GM19351 (cell line): ENCODE measurements at regions not wholly inside any gene's neighbourhood (a gene's known extent, or its start where the extent isn't known, plus 50 kb on each side); places are given as distances from the start of the nearest gene placed in this dataset.
"Not testable (repeated sequence)": the region's sequence is repeated elsewhere in the genome, so short reads cannot be mapped to it uniquely, and the experiment has no call there.

ENCODE experiments used
- ATAC-seq: cut with Tn5 transposase; IDR thresholded peaks from one replicate; pipeline ENCODE4 v1.9.1; 2021; ENCODE audit warnings: mild to moderate bottlenecking, moderate library complexity; ENCODE audit not compliant: unreplicated experiment

GRCh38 chr15:66959875-66960274, 105.5 kb upstream of the SMAD3 start:
- no peak for ATAC-seq

- ATAC-seq: no peak
Measured at GRCh38 chr15:66960519-66960918, 104.9 kb upstream of the SMAD3 start.

DNA sequence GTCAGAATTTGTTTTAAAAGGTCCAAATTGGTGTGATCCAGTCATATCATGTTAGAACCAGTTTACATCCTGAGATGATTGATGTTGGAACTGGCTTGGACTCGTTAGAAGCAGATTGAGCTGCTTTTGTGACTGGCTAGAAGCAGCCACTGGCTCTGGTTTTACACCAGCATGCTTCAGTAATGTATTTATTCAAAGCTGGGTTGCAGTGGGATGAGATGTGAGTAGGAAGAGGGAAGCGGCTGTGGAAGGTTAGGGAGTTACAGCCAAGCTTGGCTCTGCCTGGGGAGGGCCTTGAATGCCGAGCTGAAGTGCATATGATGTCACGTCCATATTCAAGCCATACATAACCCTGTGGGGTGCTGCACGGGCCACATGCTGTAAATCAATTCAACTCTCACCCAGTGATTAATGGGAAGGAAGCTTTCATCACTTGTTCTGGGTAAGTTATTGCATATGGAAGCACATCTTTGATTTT, 104.0 kb upstream of the SMAD3 start:
- no peak for ATAC-seq

- no peak for ATAC-seq
Measured at GRCh38 chr15:66961901-66962300, 103.5 kb upstream of the SMAD3 start.

DNA sequence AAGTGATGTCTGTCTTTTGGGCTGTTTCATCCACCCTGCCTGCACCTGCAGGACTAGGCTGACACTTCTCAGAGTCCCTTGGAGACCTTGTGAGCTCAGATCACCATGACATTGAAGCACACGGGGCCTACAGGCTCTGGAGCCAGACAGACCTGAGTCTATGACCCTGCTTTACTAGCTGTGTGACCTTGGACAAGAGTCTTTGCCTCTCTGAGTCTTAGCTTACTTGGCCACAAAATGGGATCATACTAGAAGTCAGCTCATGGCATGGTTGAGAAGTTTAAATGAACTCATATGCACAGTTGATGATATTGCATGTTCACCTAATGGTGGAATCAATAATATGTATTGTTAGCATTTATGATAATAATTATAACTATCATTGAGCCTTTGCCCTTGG, 102.9 kb upstream of the SMAD3 start:
- no peak for ATAC-seq

DNA sequence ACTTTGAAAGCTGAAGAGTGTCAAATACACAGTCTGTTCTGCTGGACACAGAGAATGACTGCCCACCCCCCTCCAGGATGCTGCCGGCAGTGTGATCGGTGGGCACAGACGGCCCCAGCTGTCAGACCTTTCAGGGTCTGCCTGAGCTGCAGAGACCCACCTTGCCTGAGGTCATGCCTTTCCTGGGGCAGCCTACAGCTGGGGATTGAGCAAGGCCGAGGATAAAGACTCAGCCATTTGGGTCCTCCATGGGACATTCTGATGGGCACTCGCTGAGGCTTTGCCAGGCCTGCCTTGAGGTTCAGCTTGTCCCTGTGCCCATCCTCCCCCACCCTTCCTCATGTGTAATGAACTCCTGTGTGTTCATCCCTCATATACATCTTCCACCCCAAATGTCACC, 102.3 kb upstream of the SMAD3 start:
- no peak for ATAC-seq

DNA sequence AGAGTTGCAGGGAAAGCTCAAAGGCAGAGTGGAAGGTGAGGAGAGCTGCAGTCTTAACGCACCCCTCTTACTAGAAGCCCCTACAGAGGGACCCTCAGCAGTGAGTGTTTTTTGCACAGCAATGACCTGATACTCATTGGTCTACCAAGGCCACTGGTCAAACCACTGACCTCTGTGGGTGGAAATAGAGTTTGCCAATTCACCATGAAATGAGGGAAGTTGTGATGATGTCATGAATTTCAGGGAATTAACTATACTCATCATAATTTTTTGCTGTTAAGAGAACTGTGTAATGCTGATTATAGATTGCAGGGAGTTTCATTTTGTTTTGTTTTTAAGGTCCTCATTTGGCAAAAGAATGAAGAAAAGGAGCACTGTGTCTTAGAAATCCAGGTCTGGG, 101.7 kb upstream of the SMAD3 start:
- no peak for ATAC-seq

- no peak for ATAC-seq
Measured at GRCh38 chr15:66964111-66964738, 101.2 kb upstream of the SMAD3 start.

GRCh38 chr15:66964791-66965190, 100.6 kb upstream of the SMAD3 start:
- ATAC-seq: no peak

DNA sequence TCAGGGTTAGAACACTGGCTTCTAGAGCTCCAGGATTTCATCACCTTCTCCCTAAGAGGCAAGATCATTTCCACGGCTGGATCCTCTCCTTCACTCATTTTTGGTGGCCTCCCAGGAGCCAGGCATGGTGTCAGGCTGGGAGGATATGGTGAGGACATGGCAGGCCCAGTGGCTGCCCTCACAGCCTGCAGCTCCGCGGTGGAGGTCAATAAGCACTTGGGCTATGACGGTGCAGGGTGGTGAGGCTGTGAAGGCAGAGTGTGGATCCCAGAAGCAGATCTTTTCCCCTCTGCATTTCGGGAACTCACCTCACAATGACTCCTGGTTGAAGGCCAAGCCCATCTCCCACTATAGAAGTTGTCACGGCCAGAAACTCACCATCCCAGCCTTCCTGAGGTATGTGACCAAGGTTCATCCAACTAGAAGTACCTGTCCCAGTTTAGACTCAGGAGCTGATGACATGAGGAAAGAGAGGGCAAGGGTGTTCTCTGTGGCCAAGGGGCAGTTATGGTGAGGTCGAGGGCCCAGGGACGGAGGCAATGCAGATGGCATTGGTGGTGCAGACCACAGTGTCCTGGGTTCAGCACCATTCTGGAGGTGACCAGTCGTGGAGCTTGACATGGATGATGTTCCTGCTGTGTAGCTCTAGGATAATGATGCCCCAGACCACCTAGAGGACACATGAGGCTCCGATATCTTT, 100.1 kb upstream of the SMAD3 start:
- no peak for ATAC-seq

DNA sequence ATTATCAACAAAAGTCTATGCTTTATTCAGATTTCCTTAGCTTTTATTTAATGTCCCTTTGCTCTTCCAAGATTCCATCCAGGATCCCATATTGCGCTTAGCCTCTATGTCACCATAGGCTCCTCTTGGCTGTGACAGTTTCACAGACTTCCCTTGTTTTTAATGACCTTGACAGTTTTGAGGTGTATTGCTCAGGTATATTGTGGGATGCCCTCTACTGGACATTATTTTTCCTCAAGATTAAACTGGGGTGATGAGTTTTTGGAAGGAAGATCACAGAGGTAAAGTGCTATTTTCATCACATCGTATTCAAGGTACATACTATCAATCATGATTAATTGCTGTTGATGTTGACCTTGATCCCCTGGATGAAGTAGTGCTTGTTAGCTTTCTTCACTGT, 99.1 kb upstream of the SMAD3 start:
- no peak for ATAC-seq

DNA sequence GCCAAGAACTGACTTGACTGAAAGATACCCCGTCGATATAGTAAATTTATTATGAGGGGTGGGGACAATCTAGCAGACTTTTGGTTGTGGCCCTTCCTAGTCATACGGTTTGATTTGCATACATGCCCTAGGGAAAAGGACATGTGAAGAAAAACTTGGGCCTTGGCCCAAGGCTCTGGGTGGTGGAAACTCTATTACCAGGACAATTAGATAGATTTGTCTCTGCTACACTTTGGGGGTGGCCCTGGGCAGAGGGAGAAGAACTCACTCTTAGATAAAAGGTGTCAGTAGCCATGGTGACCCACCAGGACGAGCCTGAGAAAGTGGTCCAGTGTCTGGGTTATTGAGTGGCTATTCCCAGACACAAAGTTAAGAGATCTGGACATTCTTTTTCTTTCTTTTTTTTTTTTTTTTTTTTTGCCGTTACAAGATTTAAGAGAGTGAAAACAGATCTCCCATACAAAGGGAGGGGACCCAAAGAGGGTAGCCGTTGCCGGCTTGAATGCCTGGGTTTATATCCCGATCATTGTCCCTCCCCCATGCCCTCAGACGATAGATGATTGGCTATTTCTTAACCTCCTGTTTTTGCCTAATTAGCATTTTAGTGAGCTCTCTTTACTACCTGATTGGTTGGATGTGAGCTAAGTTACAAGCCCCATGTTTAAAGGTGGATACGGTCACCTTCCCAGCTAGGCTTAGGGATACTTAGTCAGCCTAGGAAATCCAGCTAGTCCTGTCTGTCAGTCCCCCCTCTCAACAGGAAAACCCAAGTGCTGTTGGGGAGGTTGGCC, 96.4 kb upstream of the SMAD3 start:
- no peak for ATAC-seq

DNA sequence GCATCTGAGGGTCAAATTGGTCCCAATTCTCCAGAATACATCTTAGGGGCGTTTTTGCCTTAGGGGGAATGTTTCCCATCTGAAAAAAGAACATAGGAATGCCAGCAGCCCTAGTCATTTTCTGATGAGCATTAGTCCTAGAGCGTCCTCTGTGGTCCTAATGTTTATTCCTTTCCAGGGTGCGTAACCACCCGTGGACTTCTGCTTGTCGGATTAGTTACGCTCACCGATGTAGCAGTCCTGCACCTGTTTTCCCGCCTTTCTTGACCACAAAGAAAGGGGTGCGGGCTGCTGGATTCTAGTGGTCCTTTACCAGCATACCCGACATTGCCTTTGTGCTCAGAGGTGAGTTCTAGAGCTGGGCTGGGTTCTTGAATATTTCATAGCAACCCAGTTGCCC, 91.3 kb upstream of the SMAD3 start:
- not testable (repeated sequence) for ATAC-seq

GRCh38 chr15:66976106-66976640, 89.2 kb upstream of the SMAD3 start:
- not testable (repeated sequence) for ATAC-seq

DNA sequence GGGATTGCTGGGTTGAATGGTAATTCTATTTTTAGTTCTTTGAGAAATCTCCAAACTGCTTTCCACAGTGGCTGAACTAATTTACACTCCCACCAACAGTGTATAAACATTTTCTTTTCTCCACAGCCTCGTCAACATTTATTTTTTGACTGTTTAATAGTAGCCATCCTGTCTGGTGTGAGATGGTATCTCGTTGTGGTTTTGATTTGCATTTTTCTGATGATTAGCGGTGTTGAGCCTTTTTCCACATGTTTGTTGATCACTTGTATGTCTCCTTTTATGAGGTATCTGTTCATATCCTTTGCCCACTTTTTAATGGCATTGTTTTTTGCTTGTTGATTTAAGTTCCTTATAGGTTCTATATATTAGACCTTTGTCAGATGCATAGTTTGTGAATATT, 85.1 kb upstream of the SMAD3 start:
- not testable (repeated sequence) for ATAC-seq

GRCh38 chr15:66981771-66982170, 83.6 kb upstream of the SMAD3 start:
- no peak for ATAC-seq

- ATAC-seq: no peak
Measured at GRCh38 chr15:66982250-66982649, 83.2 kb upstream of the SMAD3 start.

GRCh38 chr15:66982816-66983215, 82.6 kb upstream of the SMAD3 start:
- ATAC-seq: no peak

- ATAC-seq: no peak
Measured at GRCh38 chr15:66985653-66986052, 79.7 kb upstream of the SMAD3 start.

DNA sequence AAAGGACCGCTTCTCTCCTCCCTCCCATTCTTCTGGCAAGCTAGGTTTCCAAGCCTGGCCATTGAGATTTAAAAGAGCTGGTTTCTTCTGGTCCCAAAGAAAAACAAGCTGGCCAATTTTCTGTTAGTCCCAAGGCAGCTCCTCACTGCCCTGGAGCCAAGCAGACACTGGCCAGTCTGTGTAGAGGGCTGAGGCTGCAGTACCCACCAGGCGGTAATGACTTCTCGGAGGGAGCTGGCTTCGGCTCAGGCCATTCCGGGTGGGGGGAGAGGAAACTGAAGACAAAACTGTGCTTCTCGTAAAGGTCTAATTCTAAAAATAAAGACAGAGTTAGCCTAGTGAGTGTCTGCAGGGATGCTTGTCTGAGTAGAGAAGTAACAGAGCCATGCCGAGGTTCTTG, 78.5 kb upstream of the SMAD3 start:
- no peak for ATAC-seq

- no peak for ATAC-seq
Measured at GRCh38 chr15:66993090-66993489, 72.3 kb upstream of the SMAD3 start.
